ENCODE measurements at regions not wholly inside any gene's neighbourhood (a gene's known extent, or its start where the extent isn't known, plus 50 kb on each side); places are given as distances from the start of the nearest gene placed in this dataset.

- no peaks in the 10 kb centered on the region for H3K9me3 ChIP-seq (ENCODE audit: insufficient read depth, low read depth, low read length)
- no peaks in the 10 kb centered on the region for H3K36me3 ChIP-seq (ENCODE audit: insufficient read depth, low read depth, low read length)
- H3K27ac ChIP-seq (ENCODE audit: low read length) = no peak overlapping the region
- no peak overlapping the region for H3K9ac ChIP-seq (ENCODE audit: low read depth, low read length)
- no peaks in the 10 kb centered on the region for H3K27me3 ChIP-seq (ENCODE audit: insufficient read depth, low read length)
- peaks cover 15% of the 10 kb centered on the region; the same call in 1 of the 2 replicates for H3K4me1 ChIP-seq (ENCODE audit: insufficient read depth, low read length)
- H3K4me3 ChIP-seq (ENCODE audit: low read length) = no peak overlapping the region
Measured at GRCh38 chr16:87098361-87098760, 218.8 kb downstream of the C16orf95 start.

- Histone ChIP-seq H3K9me3 (ENCODE audit: insufficient read depth, low read depth, low read length) (no peaks in the 10 kb centered on the region), H3K9ac (ENCODE audit: low read depth, low read length) (peak overlapping the region; percentile 4; the same call in 1 of the 2 replicates), H3K27ac (ENCODE audit: low read length) (no peak overlapping the region), H3K4me1 (ENCODE audit: insufficient read depth, low read length) (peaks cover 12% of the 10 kb centered on the region; the same call in 1 of the 2 replicates), H3K27me3 (ENCODE audit: insufficient read depth, low read length) (no peaks in the 10 kb centered on the region), H3K36me3 (ENCODE audit: insufficient read depth, low read depth, low read length) (no peaks in the 10 kb centered on the region), H3K4me3 (ENCODE audit: low read length) (no peak overlapping the region)
Measured at GRCh38 chr16:87098976-87099720, 218.0 kb downstream of the C16orf95 start.

GRCh38 chr16:87100306-87101058 is 216.7 kb downstream of the C16orf95 start:
- Histone ChIP-seq H3K4me1 (ENCODE audit: insufficient read depth, low read length) (peaks cover 5% of the 10 kb centered on the region; the same call in 1 of the 2 replicates), H3K9ac (ENCODE audit: low read depth, low read length) (no peak overlapping the region), H3K27ac (ENCODE audit: low read length) (no peak overlapping the region), H3K27me3 (ENCODE audit: insufficient read depth, low read length) (no peaks in the 10 kb centered on the region), H3K9me3 (ENCODE audit: insufficient read depth, low read depth, low read length) (no peaks in the 10 kb centered on the region), H3K36me3 (ENCODE audit: insufficient read depth, low read depth, low read length) (no peaks in the 10 kb centered on the region), H3K4me3 (ENCODE audit: low read length) (no peak overlapping the region)

GRCh38 chr16:87101903-87102302 is 215.3 kb downstream of the C16orf95 start:
- Histone ChIP-seq H3K27ac (ENCODE audit: low read length) (no peak overlapping the region), H3K9me3 (ENCODE audit: insufficient read depth, low read depth, low read length) (no peaks in the 10 kb centered on the region), H3K4me1 (ENCODE audit: insufficient read depth, low read length) (peaks cover 5% of the 10 kb centered on the region; the same call in 1 of the 2 replicates), H3K27me3 (ENCODE audit: insufficient read depth, low read length) (no peaks in the 10 kb centered on the region), H3K9ac (ENCODE audit: low read depth, low read length) (no peak overlapping the region), H3K36me3 (ENCODE audit: insufficient read depth, low read depth, low read length) (no peaks in the 10 kb centered on the region), H3K4me3 (ENCODE audit: low read length) (no peak overlapping the region)

GRCh38 chr16:87107201-87107600 is 210.0 kb downstream of the C16orf95 start:
- H3K27me3 ChIP-seq (ENCODE audit: insufficient read depth, low read length) = no peaks in the 10 kb centered on the region
- no peak overlapping the region for H3K9ac ChIP-seq (ENCODE audit: low read depth, low read length)
- H3K4me3 ChIP-seq (ENCODE audit: low read length) = no peak overlapping the region
- no peak overlapping the region for H3K27ac ChIP-seq (ENCODE audit: low read length)
- no peaks in the 10 kb centered on the region for H3K9me3 ChIP-seq (ENCODE audit: insufficient read depth, low read depth, low read length)
- peaks cover 5% of the 10 kb centered on the region; the same call in 1 of the 2 replicates for H3K4me1 ChIP-seq (ENCODE audit: insufficient read depth, low read length)
- H3K36me3 ChIP-seq (ENCODE audit: insufficient read depth, low read depth, low read length) = no peaks in the 10 kb centered on the region

GRCh38 chr16:87108278-87108677 is 208.9 kb downstream of the C16orf95 start:
- no peaks in the 10 kb centered on the region for H3K27me3 ChIP-seq (ENCODE audit: insufficient read depth, low read length)
- H3K36me3 ChIP-seq (ENCODE audit: insufficient read depth, low read depth, low read length) = no peaks in the 10 kb centered on the region
- H3K9ac ChIP-seq (ENCODE audit: low read depth, low read length) = no peak overlapping the region
- no peak overlapping the region for H3K4me3 ChIP-seq (ENCODE audit: low read length)
- no peaks in the 10 kb centered on the region for H3K9me3 ChIP-seq (ENCODE audit: insufficient read depth, low read depth, low read length)
- H3K4me1 ChIP-seq (ENCODE audit: insufficient read depth, low read length) = peaks cover 5% of the 10 kb centered on the region; the same call in 1 of the 2 replicates
- no peak overlapping the region for H3K27ac ChIP-seq (ENCODE audit: low read length)

GRCh38 chr16:87108941-87109340 is 208.3 kb downstream of the C16orf95 start:
- Histone ChIP-seq H3K4me1 (ENCODE audit: insufficient read depth, low read length) (peaks cover 5% of the 10 kb centered on the region; the same call in 1 of the 2 replicates), H3K4me3 (ENCODE audit: low read length) (no peak overlapping the region), H3K9ac (ENCODE audit: low read depth, low read length) (no peak overlapping the region), H3K27me3 (ENCODE audit: insufficient read depth, low read length) (no peaks in the 10 kb centered on the region), H3K9me3 (ENCODE audit: insufficient read depth, low read depth, low read length) (no peaks in the 10 kb centered on the region), H3K27ac (ENCODE audit: low read length) (no peak overlapping the region), H3K36me3 (ENCODE audit: insufficient read depth, low read depth, low read length) (no peaks in the 10 kb centered on the region)

- Histone ChIP-seq H3K27me3 (ENCODE audit: insufficient read depth, low read length) (no peaks in the 10 kb centered on the region), H3K9ac (ENCODE audit: low read depth, low read length) (no peak overlapping the region), H3K4me3 (ENCODE audit: low read length) (no peak overlapping the region), H3K36me3 (ENCODE audit: insufficient read depth, low read depth, low read length) (no peaks in the 10 kb centered on the region), H3K4me1 (ENCODE audit: insufficient read depth, low read length) (peaks cover 3% of the 10 kb centered on the region; the same call in 1 of the 2 replicates), H3K9me3 (ENCODE audit: insufficient read depth, low read depth, low read length) (no peaks in the 10 kb centered on the region), H3K27ac (ENCODE audit: low read length) (no peak overlapping the region)
Measured at GRCh38 chr16:87114832-87115231, 202.4 kb downstream of the C16orf95 start.

GRCh38 chr16:87115646-87116045 is 201.5 kb downstream of the C16orf95 start:
- H3K27ac ChIP-seq (ENCODE audit: low read length) = no peak overlapping the region
- no peaks in the 10 kb centered on the region for H3K4me1 ChIP-seq (ENCODE audit: insufficient read depth, low read length)
- H3K4me3 ChIP-seq (ENCODE audit: low read length) = no peak overlapping the region
- no peak overlapping the region for H3K9ac ChIP-seq (ENCODE audit: low read depth, low read length)
- no peaks in the 10 kb centered on the region for H3K27me3 ChIP-seq (ENCODE audit: insufficient read depth, low read length)
- H3K36me3 ChIP-seq (ENCODE audit: insufficient read depth, low read depth, low read length) = no peaks in the 10 kb centered on the region
- no peaks in the 10 kb centered on the region for H3K9me3 ChIP-seq (ENCODE audit: insufficient read depth, low read depth, low read length)

- Histone ChIP-seq H3K4me3 (ENCODE audit: low read length) (no peak overlapping the region), H3K27ac (ENCODE audit: low read length) (no peak overlapping the region), H3K27me3 (ENCODE audit: insufficient read depth, low read length) (no peaks in the 10 kb centered on the region)
Measured at GRCh38 chr16:87117936-87118335, 199.3 kb downstream of the C16orf95 start.

GRCh38 chr16:87119168-87119567 is 198.0 kb downstream of the C16orf95 start:
- H3K27me3 ChIP-seq (ENCODE audit: insufficient read depth, low read length) = no peaks in the 10 kb centered on the region
- H3K27ac ChIP-seq (ENCODE audit: low read length) = no peak overlapping the region
- no peaks in the 10 kb centered on the region for H3K9me3 ChIP-seq (ENCODE audit: insufficient read depth, low read depth, low read length)
- H3K4me3 ChIP-seq (ENCODE audit: low read length) = no peak overlapping the region
- H3K9ac ChIP-seq (ENCODE audit: low read depth, low read length) = no peak overlapping the region
- H3K36me3 ChIP-seq (ENCODE audit: insufficient read depth, low read depth, low read length) = no peaks in the 10 kb centered on the region
- no peaks in the 10 kb centered on the region for H3K4me1 ChIP-seq (ENCODE audit: insufficient read depth, low read length)

More at GRCh38 chr16:87117936-87118335, 199.3 kb downstream of the C16orf95 start:
- no peak overlapping the region for H3K9ac ChIP-seq (ENCODE audit: low read depth, low read length)
- no peaks in the 10 kb centered on the region for H3K9me3 ChIP-seq (ENCODE audit: insufficient read depth, low read depth, low read length)
- no peaks in the 10 kb centered on the region for H3K4me1 ChIP-seq (ENCODE audit: insufficient read depth, low read length)
- no peaks in the 10 kb centered on the region for H3K36me3 ChIP-seq (ENCODE audit: insufficient read depth, low read depth, low read length)

GRCh38 chr16:87119748-87120147 is 197.4 kb downstream of the C16orf95 start:
- Histone ChIP-seq H3K27ac (ENCODE audit: low read length) (no peak overlapping the region), H3K4me3 (ENCODE audit: low read length) (no peak overlapping the region), H3K27me3 (ENCODE audit: insufficient read depth, low read length) (no peaks in the 10 kb centered on the region), H3K4me1 (ENCODE audit: insufficient read depth, low read length) (no peaks in the 10 kb centered on the region), H3K9me3 (ENCODE audit: insufficient read depth, low read depth, low read length) (no peaks in the 10 kb centered on the region), H3K36me3 (ENCODE audit: insufficient read depth, low read depth, low read length) (no peaks in the 10 kb centered on the region), H3K9ac (ENCODE audit: low read depth, low read length) (no peak overlapping the region)
